ENCODE measurements at regions not wholly inside any gene's neighbourhood (a gene's known extent, or its start where the extent isn't known, plus 50 kb on each side); places are given as distances from the start of the nearest gene placed in this dataset.

GRCh38 chr17:71379512-71379911 lies 741.3 kb upstream of the SOX9 start:
- no peaks in the 10 kb centered on the region for H3K9me3 ChIP-seq (ENCODE audit: control insufficient read depth, low read depth, low read length)
- H3K9ac ChIP-seq (ENCODE audit: control insufficient read depth, extremely low read depth, insufficient read depth, low read length) = no peak overlapping the region
- H3K4me3 ChIP-seq (ENCODE audit: control insufficient read depth in 2 of 3, extremely low read depth in 1 of 3, insufficient read depth in 2 of 3, low read depth in 1 of 3, low read length in 3 of 3) = no peak overlapping the region
- dilution Hi-C loops (cut with MboI; ENCODE audit: extremely low pct_ligation_motif_present, low sequenced_read_pairs) = no loop called here
- H3K27me3 ChIP-seq (ENCODE audit: control insufficient read depth, extremely low read depth, insufficient read depth, low read length) = no peaks in the 10 kb centered on the region
- FAIRE-seq = no peak
- no peaks in the 10 kb centered on the region for H3K9me1 ChIP-seq (ENCODE audit: control insufficient read depth, extremely low read depth, insufficient read depth, low read length)
- H4K20me1 ChIP-seq (ENCODE audit: control insufficient read depth, extremely low read depth, insufficient read depth, low read length) = no peaks in the 10 kb centered on the region
- H3K27ac ChIP-seq (ENCODE audit: control insufficient read depth, insufficient read depth, low read length) = no peak overlapping the region
- no peaks in the 10 kb centered on the region for H3K36me3 ChIP-seq (ENCODE audit: control insufficient read depth in 2 of 2, extremely low read depth in 1 of 2, insufficient read depth in 2 of 2, low read length in 2 of 2)
- H3K4me1 ChIP-seq (ENCODE audit: control insufficient read depth, extremely low read depth, insufficient read depth, low read length) = no peaks in the 10 kb centered on the region
- TF ChIP-seq, protein P1, sequence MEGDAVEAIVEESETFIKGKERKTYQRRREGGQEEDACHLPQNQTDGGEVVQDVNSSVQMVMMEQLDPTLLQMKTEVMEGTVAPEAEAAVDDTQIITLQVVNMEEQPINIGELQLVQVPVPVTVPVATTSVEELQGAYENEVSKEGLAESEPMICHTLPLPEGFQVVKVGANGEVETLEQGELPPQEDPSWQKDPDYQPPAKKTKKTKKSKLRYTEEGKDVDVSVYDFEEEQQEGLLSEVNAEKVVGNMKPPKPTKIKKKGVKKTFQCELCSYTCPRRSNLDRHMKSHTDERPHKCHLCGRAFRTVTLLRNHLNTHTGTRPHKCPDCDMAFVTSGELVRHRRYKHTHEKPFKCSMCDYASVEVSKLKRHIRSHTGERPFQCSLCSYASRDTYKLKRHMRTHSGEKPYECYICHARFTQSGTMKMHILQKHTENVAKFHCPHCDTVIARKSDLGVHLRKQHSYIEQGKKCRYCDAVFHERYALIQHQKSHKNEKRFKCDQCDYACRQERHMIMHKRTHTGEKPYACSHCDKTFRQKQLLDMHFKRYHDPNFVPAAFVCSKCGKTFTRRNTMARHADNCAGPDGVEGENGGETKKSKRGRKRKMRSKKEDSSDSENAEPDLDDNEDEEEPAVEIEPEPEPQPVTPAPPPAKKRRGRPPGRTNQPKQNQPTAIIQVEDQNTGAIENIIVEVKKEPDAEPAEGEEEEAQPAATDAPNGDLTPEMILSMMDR (optimal IDR thresholded peaks at IDR 0.05 in 1 of 3, IDR thresholded peaks at IDR 0.05 in 1 of 3, conservative IDR thresholded peaks at IDR 0.05 in 1 of 3; ENCODE audit: extremely low read depth in 1 of 3, insufficient read depth in 2 of 3, low read length in 3 of 3) = no peak
- no peak for TF ChIP-seq EZH2 (IDR thresholded peaks at IDR 0.05; ENCODE audit: low read length)
- no peak for DNase-seq (ENCODE audit: low read depth, low spot score)
- no peak overlapping the region for H3K4me2 ChIP-seq (ENCODE audit: control insufficient read depth, extremely low read depth, insufficient read depth, low read depth, low read length)
- no peak overlapping the region for H2AFZ ChIP-seq (ENCODE audit: control insufficient read depth, low read length)
- H3K79me2 ChIP-seq (ENCODE audit: control insufficient read depth, insufficient read depth, low read length) = no peaks in the 10 kb centered on the region

DNA sequence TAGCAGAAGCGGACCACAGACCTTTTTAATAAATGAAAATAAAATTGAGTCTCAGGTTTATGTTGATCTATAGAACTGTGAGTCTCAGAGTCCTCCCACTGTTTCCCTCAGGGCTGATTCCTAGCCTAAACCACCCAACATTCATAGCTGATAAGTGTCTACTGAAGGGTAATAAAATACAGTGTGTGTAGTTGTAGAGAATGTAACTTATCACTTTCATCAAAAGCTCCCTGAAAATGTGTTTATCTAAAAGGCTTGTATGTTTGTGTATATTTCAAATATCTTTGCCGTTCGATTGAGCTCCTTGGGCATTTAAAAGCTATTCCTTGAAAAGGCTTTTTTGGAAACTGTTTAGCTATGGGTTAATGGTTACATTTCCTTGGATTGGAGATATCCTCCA lies 740.3 kb upstream of the SOX9 start:
- H3K9ac ChIP-seq (ENCODE audit: control insufficient read depth, extremely low read depth, insufficient read depth, low read length) = no peak overlapping the region
- no peak overlapping the region for H2AFZ ChIP-seq (ENCODE audit: control insufficient read depth, low read length)
- no peaks in the 10 kb centered on the region for H3K9me3 ChIP-seq (ENCODE audit: control insufficient read depth, low read depth, low read length)
- H3K4me1 ChIP-seq (ENCODE audit: control insufficient read depth, extremely low read depth, insufficient read depth, low read length) = no peaks in the 10 kb centered on the region
- no peak for FAIRE-seq
- DNase-seq (ENCODE audit: low read depth, low spot score) = no peak
- H3K27ac ChIP-seq (ENCODE audit: control insufficient read depth, insufficient read depth, low read length) = no peak overlapping the region
- H4K20me1 ChIP-seq (ENCODE audit: control insufficient read depth, extremely low read depth, insufficient read depth, low read length) = no peaks in the 10 kb centered on the region
- H3K79me2 ChIP-seq (ENCODE audit: control insufficient read depth, insufficient read depth, low read length) = no peaks in the 10 kb centered on the region
- dilution Hi-C loops (cut with MboI; ENCODE audit: extremely low pct_ligation_motif_present, low sequenced_read_pairs) = no loop called here
- H3K9me1 ChIP-seq (ENCODE audit: control insufficient read depth, extremely low read depth, insufficient read depth, low read length) = no peaks in the 10 kb centered on the region
- H3K4me3 ChIP-seq (ENCODE audit: control insufficient read depth in 2 of 3, extremely low read depth in 1 of 3, insufficient read depth in 2 of 3, low read depth in 1 of 3, low read length in 3 of 3) = no peak overlapping the region
- no peaks in the 10 kb centered on the region for H3K27me3 ChIP-seq (ENCODE audit: control insufficient read depth, extremely low read depth, insufficient read depth, low read length)
- H3K36me3 ChIP-seq (ENCODE audit: control insufficient read depth in 2 of 2, extremely low read depth in 1 of 2, insufficient read depth in 2 of 2, low read length in 2 of 2) = no peaks in the 10 kb centered on the region
- H3K4me2 ChIP-seq (ENCODE audit: control insufficient read depth, extremely low read depth, insufficient read depth, low read depth, low read length) = no peak overlapping the region
- TF ChIP-seq, protein P1 (optimal IDR thresholded peaks at IDR 0.05 in 1 of 3, IDR thresholded peaks at IDR 0.05 in 1 of 3, conservative IDR thresholded peaks at IDR 0.05 in 1 of 3; ENCODE audit: extremely low read depth in 1 of 3, insufficient read depth in 2 of 3, low read length in 3 of 3) = no peak
- TF ChIP-seq EZH2 (IDR thresholded peaks at IDR 0.05; ENCODE audit: low read length) = no peak

Data from keratinocyte (primary cell).